ENCODE measurements at regions not wholly inside any gene's neighbourhood (a gene's known extent, or its start where the extent isn't known, plus 50 kb on each side); places are given as distances from the start of the nearest gene placed in this dataset.

- Histone ChIP-seq H3K36me3 (ENCODE audit: control insufficient read depth in 4 of 4, insufficient read depth in 4 of 4, low read length in 4 of 4) (peaks cover 0 to 3% (median 0%) of the 10 kb centered on the region in 4 donors), H3K27me3 (ENCODE audit: control insufficient read depth in 3 of 3, insufficient read depth in 3 of 3, low read length in 2 of 3) (no peaks in the 10 kb centered on the region), H3K4me1 (ENCODE audit: control insufficient read depth in 5 of 5, insufficient read depth in 5 of 5, low read length in 5 of 5) (peaks cover 0 to 5% (median 0%) of the 10 kb centered on the region in 5 donors), H3K27ac (ENCODE audit: low read depth in 1 of 2, low read length in 1 of 2) (no peak overlapping the region), H3K9ac (ENCODE audit: insufficient read depth in 1 of 2, low read length in 2 of 2) (no peak overlapping the region), H3K4me3 (no peak overlapping the region), H3K9me3 (ENCODE audit: control insufficient read depth in 4 of 4, insufficient read depth in 3 of 4, low read length in 3 of 4) (peaks cover 0 to 17% (median 2%) of the 10 kb centered on the region in 4 donors)
- ATAC-seq (ENCODE audit: insufficient read depth, low FRiP score) (no peak), DNase-seq (no peak)
- WGBS, 2 donors, result 96% methylated on average over 32 of the region's 32 CpGs
- no peak for TF ChIP-seq CTCF (IDR thresholded peaks at IDR 0.05; ENCODE audit: control extremely low read depth, extremely low read depth)
Measured at GRCh38 chr11:70486731-70487130, 88.4 kb downstream of the CTTN start.

- DNase-seq (no peak), ATAC-seq (ENCODE audit: insufficient read depth, low FRiP score) (no peak)
- H3K4me3 ChIP-seq, result no peak overlapping the region
- no peak for TF ChIP-seq CTCF (IDR thresholded peaks at IDR 0.05; ENCODE audit: control extremely low read depth, extremely low read depth)
- peaks cover 0 to 21% (median 2%) of the 10 kb centered on the region in 4 donors for H3K9me3 ChIP-seq (ENCODE audit: control insufficient read depth in 4 of 4, insufficient read depth in 3 of 4, low read length in 3 of 4)
- H3K27ac ChIP-seq (ENCODE audit: low read depth in 1 of 2, low read length in 1 of 2), result no peak overlapping the region
- 93 to 95% methylated on average over 25 of the region's 25 CpGs for WGBS, 2 donors
- H3K4me1 ChIP-seq (ENCODE audit: control insufficient read depth in 5 of 5, insufficient read depth in 5 of 5, low read length in 5 of 5), result peaks cover 0 to 5% (median 0%) of the 10 kb centered on the region in 5 donors
- no peaks in the 10 kb centered on the region for H3K27me3 ChIP-seq (ENCODE audit: control insufficient read depth in 3 of 3, insufficient read depth in 3 of 3, low read length in 2 of 3)
- H3K9ac ChIP-seq (ENCODE audit: insufficient read depth in 1 of 2, low read length in 2 of 2), result no peak overlapping the region
- H3K36me3 ChIP-seq (ENCODE audit: control insufficient read depth in 4 of 4, insufficient read depth in 4 of 4, low read length in 4 of 4), result peaks cover 0 to 3% (median 0%) of the 10 kb centered on the region in 4 donors
Measured at GRCh38 chr11:70487160-70487559, 88.8 kb downstream of the CTTN start.

- no peak for TF ChIP-seq CTCF (IDR thresholded peaks at IDR 0.05; ENCODE audit: control extremely low read depth, extremely low read depth)
- 58 to 77% methylated on average over 16 of the region's 16 CpGs for WGBS, 2 donors
- no peak overlapping the region for H3K4me3 ChIP-seq
- no peak overlapping the region for H3K27ac ChIP-seq (ENCODE audit: low read depth in 1 of 2, low read length in 1 of 2)
- H3K9me3 ChIP-seq (ENCODE audit: control insufficient read depth in 4 of 4, insufficient read depth in 3 of 4, low read length in 3 of 4), result peaks cover 0 to 21% (median 2%) of the 10 kb centered on the region in 4 donors
- peaks cover 0 to 3% (median 0%) of the 10 kb centered on the region in 4 donors for H3K36me3 ChIP-seq (ENCODE audit: control insufficient read depth in 4 of 4, insufficient read depth in 4 of 4, low read length in 4 of 4)
- H3K9ac ChIP-seq (ENCODE audit: insufficient read depth in 1 of 2, low read length in 2 of 2), result no peak overlapping the region
- no peak for DNase-seq
- H3K27me3 ChIP-seq (ENCODE audit: control insufficient read depth in 3 of 3, insufficient read depth in 3 of 3, low read length in 2 of 3), result no peaks in the 10 kb centered on the region
- H3K4me1 ChIP-seq (ENCODE audit: control insufficient read depth in 5 of 5, insufficient read depth in 5 of 5, low read length in 5 of 5), result peaks cover 0 to 3% (median 2%) of the 10 kb centered on the region in 5 donors
- no peak for ATAC-seq (ENCODE audit: insufficient read depth, low FRiP score)
Measured at GRCh38 chr11:70487756-70488155, 89.4 kb downstream of the CTTN start.

GRCh38 chr11:70488171-70488703 lies 89.9 kb downstream of the CTTN start:
- WGBS, 2 donors, result 88 to 89% methylated on average over 7 of the region's 7 CpGs
- H3K36me3 ChIP-seq (ENCODE audit: control insufficient read depth in 4 of 4, insufficient read depth in 4 of 4, low read length in 4 of 4), result peaks cover 0 to 3% (median 0%) of the 10 kb centered on the region in 4 donors
- H3K4me3 ChIP-seq, result no peak overlapping the region
- peaks cover 0 to 21% (median 2%) of the 10 kb centered on the region in 4 donors for H3K9me3 ChIP-seq (ENCODE audit: control insufficient read depth in 4 of 4, insufficient read depth in 3 of 4, low read length in 3 of 4)
- no peak overlapping the region for H3K27ac ChIP-seq (ENCODE audit: low read depth in 1 of 2, low read length in 1 of 2)
- no peak for TF ChIP-seq CTCF (IDR thresholded peaks at IDR 0.05; ENCODE audit: control extremely low read depth, extremely low read depth)
- DNase-seq, result no peak
- no peak for ATAC-seq (ENCODE audit: insufficient read depth, low FRiP score)
- H3K27me3 ChIP-seq (ENCODE audit: control insufficient read depth in 3 of 3, insufficient read depth in 3 of 3, low read length in 2 of 3), result no peaks in the 10 kb centered on the region
- H3K9ac ChIP-seq (ENCODE audit: insufficient read depth in 1 of 2, low read length in 2 of 2), result no peak overlapping the region
- peaks cover 0 to 3% (median 0%) of the 10 kb centered on the region in 5 donors for H3K4me1 ChIP-seq (ENCODE audit: control insufficient read depth in 5 of 5, insufficient read depth in 5 of 5, low read length in 5 of 5)

Data from lung (tissue), 11 donors.